ENCODE measurements at regions not wholly inside any gene's neighbourhood (a gene's known extent, or its start where the extent isn't known, plus 50 kb on each side); places are given as distances from the start of the nearest gene placed in this dataset.

- Histone ChIP-seq H3K9me3 (no peaks in the 10 kb centered on the region), H3K4me3 (no peak overlapping the region), H3K36me3 (no peaks in the 10 kb centered on the region), H3K27ac (peak overlapping the region; percentile 67 to 82), H3K27me3 (no peaks in the 10 kb centered on the region), H3K4me1 (peaks cover 11 to 32% of the 10 kb centered on the region in 2 donors)
- ATAC-seq (no peak), DNase-seq (no peak)
- no peak for TF ChIP-seq CTCF (IDR thresholded peaks at IDR 0.05)
- intact Hi-C loops (cut with DNase I) = no loop called here
These were observed 133.4 kb downstream of the PALM2AKAP2 start for GRCh38 chr9:109913461-109913810.

DNA sequence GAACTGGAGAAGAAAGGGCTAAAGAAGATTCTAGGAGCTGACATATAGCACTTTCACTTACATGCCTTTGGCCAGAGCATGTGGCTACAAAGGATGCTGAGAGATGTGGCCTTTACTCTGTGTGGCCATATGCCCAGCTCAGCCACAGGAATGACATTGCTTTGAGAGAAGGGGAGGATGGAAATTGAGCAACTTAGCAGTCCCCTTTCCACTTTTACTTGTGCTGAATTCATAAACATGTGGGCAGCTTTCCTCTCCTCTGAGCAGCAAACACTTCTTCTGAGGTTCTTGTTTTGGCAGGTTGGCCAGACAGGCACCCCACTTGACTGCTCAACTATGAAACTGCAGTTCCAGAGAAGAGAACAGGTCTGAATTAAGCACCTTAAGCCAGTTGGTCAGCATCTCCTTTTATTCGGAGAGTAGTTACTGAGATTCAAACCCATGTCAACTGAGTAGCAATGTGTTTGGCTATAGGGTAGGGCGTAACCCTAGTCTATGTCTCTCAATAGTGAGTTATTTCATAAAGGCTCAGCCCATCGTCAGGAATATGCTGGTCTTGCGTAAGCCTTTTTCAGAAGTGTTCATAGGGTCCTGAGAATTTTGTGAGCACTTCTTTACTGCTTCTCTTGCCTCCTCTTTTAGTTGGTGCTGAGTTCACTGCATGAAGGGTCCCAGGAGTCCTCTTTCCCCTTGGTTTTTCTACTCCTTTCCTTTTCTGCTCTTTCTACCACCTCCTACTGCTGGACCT is 134.5 kb downstream of the PALM2AKAP2 start:
- H3K4me3 ChIP-seq = no peak overlapping the region
- H3K27ac ChIP-seq = peak overlapping the region in 1 of 2 donors; percentile 82
- TF ChIP-seq CTCF (IDR thresholded peaks at IDR 0.05) = no peak
- H3K4me1 ChIP-seq = peaks cover 11 to 26% of the 10 kb centered on the region in 2 donors
- peak in 1 of 4 donors; percentile 38 for DNase-seq
- intact Hi-C loops (cut with DNase I) = no loop called here
- ATAC-seq = peak; percentile 59
- H3K36me3 ChIP-seq = no peaks in the 10 kb centered on the region
- no peaks in the 10 kb centered on the region for H3K27me3 ChIP-seq
- H3K9me3 ChIP-seq = no peaks in the 10 kb centered on the region

- Histone ChIP-seq H3K27me3 (no peaks in the 10 kb centered on the region), H3K4me1 (peaks cover 4 to 18% of the 10 kb centered on the region in 2 donors), H3K27ac (no peak overlapping the region), H3K9me3 (no peaks in the 10 kb centered on the region), H3K4me3 (no peak overlapping the region), H3K36me3 (no peaks in the 10 kb centered on the region)
- intact Hi-C loops (cut with DNase I) = no loop called here
- no peak for ATAC-seq
- no peak for TF ChIP-seq CTCF (IDR thresholded peaks at IDR 0.05)
- no peak for DNase-seq
These were observed 136.3 kb downstream of the PALM2AKAP2 start for GRCh38 chr9:109916316-109916715.

GRCh38 chr9:109918339-109919163 is 138.6 kb downstream of the PALM2AKAP2 start:
- Histone ChIP-seq H3K27ac (no peak overlapping the region), H3K4me1 (peaks cover 0 to 3% of the 10 kb centered on the region in 2 donors), H3K36me3 (no peaks in the 10 kb centered on the region), H3K4me3 (no peak overlapping the region), H3K27me3 (no peaks in the 10 kb centered on the region), H3K9me3 (no peaks in the 10 kb centered on the region)
- ATAC-seq (no peak), DNase-seq (no peak)
- no peak for TF ChIP-seq CTCF (IDR thresholded peaks at IDR 0.05)
- intact Hi-C loops (cut with DNase I) = no loop called here

DNA sequence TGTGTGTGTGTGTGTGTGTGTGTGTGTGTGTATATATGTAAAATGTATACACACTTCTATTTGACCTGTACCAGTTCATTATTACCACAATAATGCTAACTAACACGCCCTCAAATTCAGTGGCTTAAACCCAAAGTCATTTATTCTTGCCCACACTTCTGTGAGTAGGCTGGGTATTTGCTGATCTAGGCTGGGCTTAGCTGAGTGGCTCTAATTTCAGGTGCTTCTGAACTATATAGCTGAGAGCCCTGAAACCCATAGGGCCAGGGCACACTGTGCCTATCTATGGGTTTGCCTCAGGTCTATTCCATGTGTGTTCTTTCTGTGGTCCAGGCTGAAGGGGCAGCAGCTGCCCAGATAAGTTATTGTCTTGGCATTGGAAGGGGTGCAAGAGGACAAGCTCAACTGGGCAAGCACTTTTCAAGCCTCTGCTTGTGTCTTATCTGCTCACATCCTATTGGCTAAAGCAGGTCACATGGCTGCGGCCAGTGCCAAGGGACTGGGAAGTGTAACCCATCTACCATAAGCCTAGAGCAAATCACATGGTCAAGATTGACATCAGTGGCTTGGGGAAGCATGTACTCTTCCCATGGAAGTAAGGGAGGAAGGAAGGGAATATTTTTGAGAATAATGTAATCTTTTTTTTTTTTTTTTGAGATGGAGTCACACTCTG is 139.9 kb downstream of the PALM2AKAP2 start:
- intact Hi-C loops (cut with DNase I) = no loop called here
- no peak for TF ChIP-seq CTCF (IDR thresholded peaks at IDR 0.05)
- DNase-seq (no peak), ATAC-seq (no peak)
- H3K4me1 ChIP-seq = peaks cover 0 to 3% of the 10 kb centered on the region in 2 donors
- H3K9me3 ChIP-seq = no peaks in the 10 kb centered on the region
- H3K27me3 ChIP-seq = no peaks in the 10 kb centered on the region
- no peaks in the 10 kb centered on the region for H3K36me3 ChIP-seq
- H3K27ac ChIP-seq = no peak overlapping the region
- H3K4me3 ChIP-seq = no peak overlapping the region

All from left lung (tissue), 4 donors.